ENCODE measurements at regions not wholly inside any gene's neighbourhood (a gene's known extent, or its start where the extent isn't known, plus 50 kb on each side); places are given as distances from the start of the nearest gene placed in this dataset.

- no peak for FAIRE-seq
- TF ChIP-seq, protein P1, sequence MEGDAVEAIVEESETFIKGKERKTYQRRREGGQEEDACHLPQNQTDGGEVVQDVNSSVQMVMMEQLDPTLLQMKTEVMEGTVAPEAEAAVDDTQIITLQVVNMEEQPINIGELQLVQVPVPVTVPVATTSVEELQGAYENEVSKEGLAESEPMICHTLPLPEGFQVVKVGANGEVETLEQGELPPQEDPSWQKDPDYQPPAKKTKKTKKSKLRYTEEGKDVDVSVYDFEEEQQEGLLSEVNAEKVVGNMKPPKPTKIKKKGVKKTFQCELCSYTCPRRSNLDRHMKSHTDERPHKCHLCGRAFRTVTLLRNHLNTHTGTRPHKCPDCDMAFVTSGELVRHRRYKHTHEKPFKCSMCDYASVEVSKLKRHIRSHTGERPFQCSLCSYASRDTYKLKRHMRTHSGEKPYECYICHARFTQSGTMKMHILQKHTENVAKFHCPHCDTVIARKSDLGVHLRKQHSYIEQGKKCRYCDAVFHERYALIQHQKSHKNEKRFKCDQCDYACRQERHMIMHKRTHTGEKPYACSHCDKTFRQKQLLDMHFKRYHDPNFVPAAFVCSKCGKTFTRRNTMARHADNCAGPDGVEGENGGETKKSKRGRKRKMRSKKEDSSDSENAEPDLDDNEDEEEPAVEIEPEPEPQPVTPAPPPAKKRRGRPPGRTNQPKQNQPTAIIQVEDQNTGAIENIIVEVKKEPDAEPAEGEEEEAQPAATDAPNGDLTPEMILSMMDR (IDR thresholded peaks at IDR 0.05; ENCODE audit: insufficient read depth, missing control alignments): no peak
Measured at GRCh38 chr2:212873256-212873655, 278.2 kb downstream of the IKZF2 start.

GRCh38 chr2:212871597-212871996 is 279.8 kb downstream of the IKZF2 start:
- DNase-seq (ENCODE audit: insufficient read length, low spot score) (no peak), FAIRE-seq (no peak)
- TF ChIP-seq, protein P1 (IDR thresholded peaks at IDR 0.05; ENCODE audit: insufficient read depth, missing control alignments): no peak

More at GRCh38 chr2:212873256-212873655, 278.2 kb downstream of the IKZF2 start:
- DNase-seq (ENCODE audit: insufficient read length, low spot score): no peak

DNA sequence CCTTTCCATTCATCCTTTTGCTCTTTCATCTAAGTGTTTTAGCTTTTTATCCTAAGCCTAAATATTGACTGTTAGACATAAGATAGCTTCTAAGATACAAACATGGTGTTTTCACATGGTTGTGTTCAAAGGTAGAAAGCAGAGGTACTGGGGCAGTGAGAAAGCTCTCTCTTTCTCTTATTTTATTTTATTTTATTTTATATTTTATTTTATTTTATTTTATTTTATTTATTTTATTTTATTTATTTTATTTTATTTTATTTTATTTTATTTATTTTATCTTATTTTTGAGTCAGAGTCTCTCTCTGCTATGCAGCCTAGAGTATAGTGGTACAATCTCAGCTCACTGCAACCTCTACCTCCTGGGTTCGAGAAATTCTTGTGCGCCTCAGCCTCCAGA is 287.2 kb downstream of the IKZF2 start:
- FAIRE-seq: no peak

DNA sequence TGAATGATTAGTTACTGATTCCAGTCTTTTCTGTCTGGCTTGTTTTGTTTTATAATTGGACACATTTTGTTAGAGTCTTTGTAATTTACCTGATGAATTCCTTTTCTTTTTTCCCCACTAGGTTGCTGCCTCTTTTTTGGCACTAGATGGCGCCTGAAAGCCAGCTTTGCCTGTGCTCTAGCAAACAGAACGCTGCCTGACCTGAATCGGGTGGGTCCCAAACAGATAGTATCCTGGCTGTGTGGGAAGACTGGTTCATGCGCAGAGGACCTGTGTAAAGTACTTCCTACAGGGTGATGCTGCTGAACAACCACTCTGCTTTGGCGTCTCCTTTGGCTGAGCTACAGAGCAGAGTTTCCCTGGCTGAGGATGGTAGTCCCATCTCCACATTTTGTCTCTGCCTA is 288.2 kb downstream of the IKZF2 start:
- FAIRE-seq (no peak), DNase-seq (ENCODE audit: insufficient read length, low spot score) (no peak)
- TF ChIP-seq, protein P1 (IDR thresholded peaks at IDR 0.05; ENCODE audit: insufficient read depth, missing control alignments): peak; percentile 56

More for the DNA sequence above, 287.2 kb downstream of the IKZF2 start:
- TF ChIP-seq, protein P1 (IDR thresholded peaks at IDR 0.05; ENCODE audit: insufficient read depth, missing control alignments): no peak
- no peak for DNase-seq (ENCODE audit: insufficient read length, low spot score)

- TF ChIP-seq, protein P1 (IDR thresholded peaks at IDR 0.05; ENCODE audit: insufficient read depth, missing control alignments): no peak
- DNase-seq (ENCODE audit: insufficient read length, low spot score) (no peak), FAIRE-seq (no peak)
Measured at GRCh38 chr2:212858496-212858895, 292.9 kb downstream of the IKZF2 start.

DNA sequence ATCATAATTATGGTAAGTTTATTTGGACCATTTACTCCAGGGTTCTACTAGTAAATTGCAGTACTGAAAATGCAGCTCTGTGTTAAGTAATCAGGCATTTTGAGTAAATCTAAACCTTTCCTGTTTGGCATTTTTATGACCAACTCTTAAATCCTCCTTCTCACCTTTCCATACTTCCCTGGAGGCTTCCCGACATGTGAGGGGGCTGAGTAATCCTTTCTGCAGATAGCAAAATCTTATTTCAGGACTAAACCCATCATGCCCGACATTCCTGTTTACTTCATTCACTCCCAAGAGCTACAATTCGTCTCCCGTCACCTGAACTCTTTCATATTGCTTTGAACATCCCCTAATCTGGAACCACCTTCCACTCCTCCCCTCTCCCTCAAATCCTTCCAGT is 296.6 kb downstream of the IKZF2 start:
- no peak for DNase-seq (ENCODE audit: insufficient read length, low spot score)
- TF ChIP-seq, protein P1 (IDR thresholded peaks at IDR 0.05; ENCODE audit: insufficient read depth, missing control alignments): no peak
- FAIRE-seq: no peak

GRCh38 chr2:212854116-212854515 is 297.3 kb downstream of the IKZF2 start:
- FAIRE-seq: no peak
- TF ChIP-seq, protein P1 (IDR thresholded peaks at IDR 0.05; ENCODE audit: insufficient read depth, missing control alignments): no peak
- DNase-seq (ENCODE audit: insufficient read length, low spot score): no peak

Measured in D721Med (cell line).